K562 (cell line): ENCODE measurements at regions not wholly inside any gene's neighbourhood (a gene's known extent, or its start where the extent isn't known, plus 50 kb on each side); places are given as distances from the start of the nearest gene placed in this dataset.

Source experiments
- ATAC-seq: fragments of 200-7000 bp; cut with Tn5 transposase; 3 replicates; pipeline ENCODE4 v1.9.1; 2020; ENCODE audit warnings: moderate library complexity
- BruUV-seq: library from RNA; stranded (reverse); fragments of 400-500 nt; replicated peaks from 2 replicates; lab custom pipeline; 2021; lab: Mats Ljungman, UMichigan
- CTCF ChIA-PET: fragments of 300-600 bp; formaldehyde crosslinking; extraction: SDS; loops from one replicate; lab custom pipeline; 2021; ENCODE audit warnings: low intra/inter-chr PET ratio; lab: Yijun Ruan, JAX
- POLR2A ChIA-PET: fragments of 300-600, 350-650 bp; sonication (Branson Sonifier 250); formaldehyde crosslinking; extraction: SDS; loops from one replicate; lab custom pipeline; 2021; ENCODE audit warnings: antibody characterized with exemption, inconsistent platforms; lab: Yijun Ruan, JAX
- DNase-seq, 4 experiments: peaks; one replicate each; pipeline versions ENCODE4 v3.0.0 to v3.0.0-alpha.2; 2011 to 2018; ENCODE audit warnings: low spot score in 3 of 4, mixed read lengths in 3 of 4; ENCODE audit errors: extremely low read depth in 1 of 4
- FAIRE-seq: peaks from 2 replicates; lab custom pipeline; 2011; peaks lifted over from hg19 to GRCh38; lab: Jason Lieb, UNC
- H2AFZ ChIP-seq: 2 replicates; pipeline ENCODE4 v1.6.0; 2011; ENCODE audit warnings: low read depth, low read length, control low read depth, inconsistent platforms
- H3K27ac ChIP-seq: fragments of 200-600 bp; 3 replicates; pipeline ENCODE4 v1.8.0; 2011; ENCODE audit warnings: low read depth, mild to moderate bottlenecking, control low read depth, inconsistent platforms, low read length, moderate library complexity, mixed read lengths; ENCODE audit errors: extremely low read depth
- H3K27me3 ChIP-seq, 2 experiments: fragments of 300-600 bp in 1 of 2; 2 replicates in 1 of 2; 3 replicates in 1 of 2; pipeline versions ENCODE4 v1.6.0 to v1.8.0; 2011; ENCODE audit warnings: inconsistent platforms in 2 of 2, low read length in 2 of 2, mild to moderate bottlenecking in 1 of 2, mixed read lengths in 1 of 2, moderate library complexity in 1 of 2; ENCODE audit not compliant: control insufficient read depth in 2 of 2, insufficient read depth in 2 of 2
- H3K36me3 ChIP-seq: fragments of 300-600 bp; 3 replicates; pipeline ENCODE4 v1.8.0; 2011; ENCODE audit warnings: mild to moderate bottlenecking, low read length, inconsistent platforms; ENCODE audit not compliant: control insufficient read depth, insufficient read depth
- H3K4me1 ChIP-seq, 2 experiments: fragments of 200-600 bp in 1 of 2; replicated peaks in 1 of 2; 2 replicates in 1 of 2; 3 replicates in 1 of 2; pipeline versions ENCODE4 v1.5.1 to v1.8.0; 2011; ENCODE audit warnings: inconsistent platforms in 2 of 2, low read length in 2 of 2, mild to moderate bottlenecking in 1 of 2, mixed read lengths in 1 of 2, moderate library complexity in 1 of 2; ENCODE audit not compliant: control insufficient read depth in 2 of 2, insufficient read depth in 2 of 2
- H3K4me2 ChIP-seq: 2 replicates; pipeline ENCODE4 v1.6.1; 2011; ENCODE audit warnings: low read length, control low read depth, inconsistent platforms, mixed read lengths; ENCODE audit not compliant: insufficient read depth
- H3K4me3 ChIP-seq: fragments of 200-600 bp; sonication (generic), shearing (Covaris generic); 2 replicates; pipeline ENCODE4 v1.5.1; 2016; ENCODE audit warnings: control low read depth, inconsistent platforms
- H3K79me2 ChIP-seq: fragments of 200-600 bp; 3 replicates; pipeline ENCODE4 v1.8.0; 2011; ENCODE audit warnings: low read length, inconsistent platforms; ENCODE audit not compliant: control insufficient read depth, insufficient read depth
- H3K9ac ChIP-seq, 2 experiments: 2 replicates each; pipeline versions ENCODE4 v1.6.0 to v1.6.1; 2011; ENCODE audit warnings: low read depth in 2 of 2, low read length in 2 of 2, control low read depth in 1 of 2, inconsistent platforms in 1 of 2, mild to moderate bottlenecking in 1 of 2, mixed read lengths in 1 of 2; ENCODE audit not compliant: insufficient read depth in 1 of 2
- H3K9me1 ChIP-seq: one replicate; pipeline ENCODE4 v1.6.0; 2011; ENCODE audit warnings: inconsistent platforms, mild to moderate bottlenecking, low read length, moderate library complexity; ENCODE audit not compliant: control insufficient read depth, insufficient read depth
- H3K9me3 ChIP-seq: replicated peaks from 2 replicates; pipeline ENCODE4 v1.5.1; 2011; ENCODE audit warnings: low read depth, low read length, inconsistent platforms; ENCODE audit not compliant: control insufficient read depth, insufficient read depth
- H4K20me1 ChIP-seq: replicated peaks from 2 replicates; pipeline ENCODE4 v1.6.1; 2011; ENCODE audit warnings: low read length, inconsistent platforms, mixed read lengths; ENCODE audit not compliant: control insufficient read depth, insufficient read depth
- MAFF ChIP-seq: IDR thresholded peaks from 2 replicates; pipeline ENCODE4 v1.6.1; 2012; ENCODE audit warnings: low read length, improper control_type of control experiment
- MAFK ChIP-seq: IDR thresholded peaks from 2 replicates; pipeline ENCODE4 v1.6.1; 2011; ENCODE audit warnings: low read length, improper control_type of control experiment
- MAZ ChIP-seq, 2 experiments: fragments of 450-650 bp in 1 of 2; sonication (generic) in 1 of 2; formaldehyde crosslinking; IDR thresholded peaks in 1 of 2; conservative IDR thresholded peaks in 1 of 2; 2 replicates each; pipeline versions ENCODE4 v1.4.0 to v1.5.0; 2020; ENCODE audit warnings: mild to moderate bottlenecking in 1 of 2, missing genetic modification reagents in 1 of 2
- NCOA2 ChIP-seq, 2 experiments: fragments of 450-650 bp; IDR thresholded peaks; 2 replicates each; pipeline ENCODE4 v1.6.1; 2018; ENCODE audit warnings: mild to moderate bottlenecking in 2 of 2, moderate library complexity in 1 of 2; ENCODE audit not compliant: partially characterized antibody in 2 of 2
- STAT6 ChIP-seq: sonication (generic); formaldehyde crosslinking; IDR thresholded peaks from 2 replicates; pipeline ENCODE4 v1.8.1; 2023; ENCODE audit warnings: mild to moderate bottlenecking, missing genetic modification reagents
- TAL1 ChIP-seq: fragments of 450-650 bp; IDR thresholded peaks from 2 replicates; pipeline ENCODE4 v1.6.1; 2016; ENCODE audit warnings: mild to moderate bottlenecking
- ZNF24 ChIP-seq: fragments of 450-650 bp; IDR thresholded peaks from 2 replicates; pipeline ENCODE4 v1.6.1; 2016
- ZNF316 ChIP-seq: fragments of 450-650 bp; IDR thresholded peaks from 2 replicates; pipeline ENCODE4 v1.6.1; 2016
- ZNF511 ChIP-seq: sonication (generic); formaldehyde crosslinking; IDR thresholded peaks from 2 replicates; pipeline ENCODE4 v1.8.0; 2022; ENCODE audit warnings: mild to moderate bottlenecking, missing genetic modification reagents
- ZZZ3 ChIP-seq: fragments of 450-650 bp; IDR thresholded peaks from 2 replicates; pipeline ENCODE4 v1.6.1; 2016; ENCODE audit warnings: antibody characterized with exemption, mild to moderate bottlenecking, moderate library complexity
- WGBS: fragments of 100-300 bp; shearing (Covaris generic); methylation state at CpG from one replicate; pipeline ENCODE4 v1.1.6; 2016; ENCODE audit warnings: low coverage, mixed read lengths; ENCODE audit not compliant: insufficient coverage; ENCODE audit errors: missing lambda C conversion rate; 5-methylcytosine and 5-hydroxymethylcytosine counted together
- in situ Hi-C: fragments of 300-500 bp; cut with MboI; formaldehyde crosslinking; loops from 4 replicates; pipeline ENCODE4 v1.15.0; 2018; ENCODE audit warnings: inconsistent platforms, mixed read lengths
- intact Hi-C: fragments of 100-400 bp; cut with micrococcal nuclease; formaldehyde crosslinking; loops from 2 replicates; pipeline ENCODE4 v1.14.2; 2022
- TF ChIP-seq, protein P1 (sequence below): sonication (generic); formaldehyde crosslinking; IDR thresholded peaks from 2 replicates; pipeline ENCODE4 v1.8.0; 2023; ENCODE audit warnings: mild to moderate bottlenecking, missing genetic modification reagents

DNA sequence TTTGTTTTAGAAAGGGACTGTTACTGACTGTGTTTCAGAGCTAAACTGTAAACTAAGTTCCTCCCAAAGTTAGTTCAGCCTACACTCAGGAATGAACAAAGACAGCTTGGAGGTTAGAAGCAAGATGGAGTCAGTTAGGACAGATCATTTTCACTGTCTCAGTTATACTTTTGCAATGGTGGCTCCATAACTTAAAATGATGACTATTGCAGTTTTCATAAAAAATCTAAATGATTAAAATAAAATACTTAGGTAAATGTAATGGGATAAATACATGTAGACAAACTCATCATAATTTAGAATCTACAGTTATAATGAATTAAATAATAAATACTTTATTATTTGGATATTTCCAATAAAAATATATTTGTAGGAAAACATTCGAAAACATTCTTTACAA is 590.6 kb downstream of the EPHA7 start:
- Histone ChIP-seq H3K4me2 (no peak overlapping the region), H4K20me1 (no peaks in the 10 kb centered on the region), H3K27ac (no peak overlapping the region), H3K36me3 (no peaks in the 10 kb centered on the region), H3K4me1 (no peaks in the 10 kb centered on the region), H3K9me1 (no peaks in the 10 kb centered on the region), H3K9me3 (no peaks in the 10 kb centered on the region), H3K4me3 (no peak overlapping the region), H3K79me2 (no peaks in the 10 kb centered on the region), H3K9ac (no peak overlapping the region), H3K27me3 (no peaks in the 10 kb centered on the region), H2AFZ (no peak overlapping the region)
- ChIA-PET CTCF (no interaction called here), POLR2A (no interaction called here)
- ATAC-seq (no peak), FAIRE-seq (no peak), DNase-seq (no peak)
- in situ Hi-C loops (no loop called here), intact Hi-C loops (no loop called here)
- 0% methylated on average over 1 of the region's 1 CpG for WGBS
- TF ChIP-seq NCOA2 (IDR thresholded peaks at IDR 0.05; ENCODE audit: partially characterized antibody in 2 of 2) = no peak
- peak; percentile 40; the same call in 1 of the 2 replicates for TF ChIP-seq MAFK
- TF ChIP-seq ZNF511 (CRISPR knock-in tag) = no peak
- TF ChIP-seq MAFF = peak; percentile 22; the same call in 1 of the 2 replicates
- peak; percentile 56; the same call in 1 of the 2 replicates for TF ChIP-seq ZNF316
- TF ChIP-seq TAL1 = no peak
- no TSS peak for BruUV-seq

- Histone ChIP-seq H3K27me3 (no peaks in the 10 kb centered on the region), H3K9me3 (no peaks in the 10 kb centered on the region), H3K9me1 (no peaks in the 10 kb centered on the region), H3K4me1 (no peaks in the 10 kb centered on the region), H3K79me2 (no peaks in the 10 kb centered on the region), H3K4me3 (no peak overlapping the region), H2AFZ (no peak overlapping the region), H3K36me3 (no peaks in the 10 kb centered on the region), H3K9ac (no peak overlapping the region), H3K4me2 (no peak overlapping the region), H3K27ac (no peak overlapping the region), H4K20me1 (no peaks in the 10 kb centered on the region)
- ATAC-seq (no peak), FAIRE-seq (no peak), DNase-seq (no peak)
- intact Hi-C loops = no loop called here
- no TSS peak for BruUV-seq
- POLR2A ChIA-PET = no interaction called here
- in situ Hi-C loops = no loop called here
- 0% methylated on average over 2 of the region's 2 CpGs for WGBS
- CTCF ChIA-PET = no interaction called here
- TF ChIP-seq MAZ (CRISPR knock-in tag; conservative IDR thresholded peaks at IDR 0.05 in 1 of 2, IDR thresholded peaks at IDR 0.05 in 1 of 2) (no peak), ZNF24 (no peak), STAT6 (CRISPR knock-in tag) (no peak), ZZZ3 (no peak)
- TF ChIP-seq, protein P1, sequence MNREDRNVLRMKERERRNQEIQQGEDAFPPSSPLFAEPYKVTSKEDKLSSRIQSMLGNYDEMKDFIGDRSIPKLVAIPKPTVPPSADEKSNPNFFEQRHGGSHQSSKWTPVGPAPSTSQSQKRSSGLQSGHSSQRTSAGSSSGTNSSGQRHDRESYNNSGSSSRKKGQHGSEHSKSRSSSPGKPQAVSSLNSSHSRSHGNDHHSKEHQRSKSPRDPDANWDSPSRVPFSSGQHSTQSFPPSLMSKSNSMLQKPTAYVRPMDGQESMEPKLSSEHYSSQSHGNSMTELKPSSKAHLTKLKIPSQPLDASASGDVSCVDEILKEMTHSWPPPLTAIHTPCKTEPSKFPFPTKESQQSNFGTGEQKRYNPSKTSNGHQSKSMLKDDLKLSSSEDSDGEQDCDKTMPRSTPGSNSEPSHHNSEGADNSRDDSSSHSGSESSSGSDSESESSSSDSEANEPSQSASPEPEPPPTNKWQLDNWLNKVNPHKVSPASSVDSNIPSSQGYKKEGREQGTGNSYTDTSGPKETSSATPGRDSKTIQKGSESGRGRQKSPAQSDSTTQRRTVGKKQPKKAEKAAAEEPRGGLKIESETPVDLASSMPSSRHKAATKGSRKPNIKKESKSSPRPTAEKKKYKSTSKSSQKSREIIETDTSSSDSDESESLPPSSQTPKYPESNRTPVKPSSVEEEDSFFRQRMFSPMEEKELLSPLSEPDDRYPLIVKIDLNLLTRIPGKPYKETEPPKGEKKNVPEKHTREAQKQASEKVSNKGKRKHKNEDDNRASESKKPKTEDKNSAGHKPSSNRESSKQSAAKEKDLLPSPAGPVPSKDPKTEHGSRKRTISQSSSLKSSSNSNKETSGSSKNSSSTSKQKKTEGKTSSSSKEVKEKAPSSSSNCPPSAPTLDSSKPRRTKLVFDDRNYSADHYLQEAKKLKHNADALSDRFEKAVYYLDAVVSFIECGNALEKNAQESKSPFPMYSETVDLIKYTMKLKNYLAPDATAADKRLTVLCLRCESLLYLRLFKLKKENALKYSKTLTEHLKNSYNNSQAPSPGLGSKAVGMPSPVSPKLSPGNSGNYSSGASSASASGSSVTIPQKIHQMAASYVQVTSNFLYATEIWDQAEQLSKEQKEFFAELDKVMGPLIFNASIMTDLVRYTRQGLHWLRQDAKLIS (CRISPR knock-in tag) = no peak
Measured at GRCh38 chr6:92827104-92827503, 592.3 kb downstream of the EPHA7 start.
